SK-N-SH (cell line): ENCODE measurements at regions not wholly inside any gene's neighbourhood (a gene's known extent, or its start where the extent isn't known, plus 50 kb on each side); places are given as distances from the start of the nearest gene placed in this dataset.

Source experiments
- CTCF ChIA-PET: fragments of 300-600, 350-600 bp; formaldehyde crosslinking; extraction: SDS; loops from one replicate; lab custom pipeline; 2021; lab: Yijun Ruan, JAX
- POLR2A ChIA-PET: fragments of 350-600 bp; sonication (Branson Sonifier 250); formaldehyde crosslinking; extraction: SDS; loops from one replicate; lab custom pipeline; 2020; ENCODE audit warnings: antibody characterized with exemption, inconsistent platforms; lab: Yijun Ruan, JAX
- DNase-seq: peaks from one replicate; pipeline ENCODE4 v3.0.0; 2012
- H2AFZ ChIP-seq: fragments of 200-600 bp; sonication (generic); 2 replicates; pipeline ENCODE4 v1.8.1; 2016; ENCODE audit warnings: antibody characterized with exemption, mild to moderate bottlenecking, low read depth
- H3F3A ChIP-seq: fragments of 200-600 bp; sonication (generic); replicated peaks from 2 replicates; pipeline ENCODE3; 2016; ENCODE audit warnings: antibody characterized with exemption, mild to moderate bottlenecking; ENCODE audit not compliant: insufficient read depth
- H3K27ac ChIP-seq, 2 experiments: fragments of 200-500 bp in 1 of 2; fragments of 200-600 bp in 1 of 2; sonication (Bioruptor generic) in 1 of 2; sonication (generic), shearing (Covaris generic) in 1 of 2; 2 replicates each; pipeline versions ENCODE4 v1.5.1 to v1.6.1; 2014 to 2016; ENCODE audit warnings: low read depth in 2 of 2, inconsistent platforms in 1 of 2, low read length in 1 of 2, mild to moderate bottlenecking in 1 of 2, mixed read lengths in 1 of 2
- H3K27me3 ChIP-seq: fragments of 200-600 bp; sonication (generic), shearing (Covaris generic); 2 replicates; pipeline ENCODE4 v1.6.1; 2016; ENCODE audit warnings: mixed run types; ENCODE audit not compliant: insufficient read depth
- H3K36me3 ChIP-seq, 2 experiments: fragments of 200-500 bp in 1 of 2; fragments of 200-600 bp in 1 of 2; sonication (Bioruptor generic) in 1 of 2; sonication (generic) in 1 of 2; replicated peaks in 1 of 2; 2 replicates each; pipeline versions ENCODE3 to v1.5.1; 2014 to 2016; ENCODE audit warnings: low read length in 1 of 2, mild to moderate bottlenecking in 1 of 2; ENCODE audit not compliant: insufficient read depth in 2 of 2, control insufficient read depth in 1 of 2
- H3K4me1 ChIP-seq, 2 experiments: fragments of 200-500 bp in 1 of 2; fragments of 200-600 bp in 1 of 2; sonication (Bioruptor generic) in 1 of 2; sonication (generic), shearing (Covaris generic) in 1 of 2; 2 replicates each; pipeline versions ENCODE4 v1.5.1 to v1.6.1; 2014 to 2016; ENCODE audit warnings: low read depth in 1 of 2, low read length in 1 of 2, mixed run types in 1 of 2; ENCODE audit not compliant: insufficient read depth in 2 of 2, control insufficient read depth in 1 of 2
- H3K4me2 ChIP-seq: fragments of 200-600 bp; sonication (generic), shearing (Covaris generic); 2 replicates; pipeline ENCODE4 v1.6.1; 2017; ENCODE audit warnings: mixed run types
- H3K4me3 ChIP-seq, 2 experiments: fragments of 200-500 bp in 1 of 2; fragments of 200-600 bp in 1 of 2; sonication (Bioruptor generic) in 1 of 2; sonication (generic), shearing (Covaris generic) in 1 of 2; 2 replicates each; pipeline versions ENCODE4 v1.5.1 to v1.8.1; 2014 to 2016; ENCODE audit warnings: low read depth in 2 of 2, inconsistent platforms in 1 of 2, low read length in 1 of 2, mild to moderate bottlenecking in 1 of 2, mixed read lengths in 1 of 2, moderate library complexity in 1 of 2
- H3K79me2 ChIP-seq: fragments of 200-600 bp; sonication (generic); 2 replicates; pipeline ENCODE4 v1.8.1; 2017; ENCODE audit warnings: mild to moderate bottlenecking; ENCODE audit not compliant: insufficient read depth
- H3K9ac ChIP-seq: fragments of 200-600 bp; sonication (generic); 2 replicates; pipeline ENCODE4 v1.6.1; 2017; ENCODE audit warnings: mixed run types
- H3K9me2 ChIP-seq: fragments of 200-600 bp; sonication (generic); 2 replicates; pipeline ENCODE4 v1.6.1; 2017; ENCODE audit warnings: mixed run types
- H3K9me3 ChIP-seq: fragments of 200-600 bp; sonication (generic); 2 replicates; pipeline ENCODE4 v1.6.1; 2017; ENCODE audit warnings: mixed run types, mild to moderate bottlenecking, moderate library complexity
- H4K20me1 ChIP-seq: fragments of 200-600 bp; sonication (generic); 2 replicates; pipeline ENCODE4 v1.6.1; 2017; ENCODE audit warnings: mild to moderate bottlenecking, mixed run types; ENCODE audit not compliant: insufficient read depth
- ELF1 ChIP-seq: IDR thresholded peaks from 2 replicates; pipeline ENCODE4 v1.4.0; 2012
- EP300 ChIP-seq, 2 experiments: IDR thresholded peaks; 2 replicates each; pipeline versions ENCODE4 v1.4.0 to v1.6.1; 2012; ENCODE audit warnings: borderline replicate concordance in 1 of 2, low read depth in 1 of 2, low read length in 1 of 2
- EZH2phosphoT487 ChIP-seq: fragments of 200-600 bp; sonication (generic); IDR thresholded peaks from 2 replicates; pipeline ENCODE4 v1.6.1; 2017; ENCODE audit warnings: low read depth, mixed run types, mild to moderate bottlenecking, antibody characterized with exemption, moderate library complexity, borderline replicate concordance
- FOSL2 ChIP-seq: IDR thresholded peaks from 2 replicates; pipeline ENCODE4 v1.4.0; 2012; ENCODE audit warnings: low read depth, mild to moderate bottlenecking, moderate library complexity, borderline replicate concordance
- FOXJ3 ChIP-seq: sonication (generic); formaldehyde crosslinking; IDR thresholded peaks from 2 replicates; pipeline ENCODE4 v1.5.1; 2020; ENCODE audit warnings: mild to moderate bottlenecking, missing genetic modification reagents
- GABPA ChIP-seq: IDR thresholded peaks from 2 replicates; pipeline ENCODE4 v1.4.0; 2012; ENCODE audit warnings: low read depth, mild to moderate bottlenecking
- GATA2 ChIP-seq: sonication (generic); formaldehyde crosslinking; IDR thresholded peaks from 2 replicates; pipeline ENCODE4 v1.5.0; 2020; ENCODE audit warnings: mild to moderate bottlenecking, missing genetic modification reagents
- MAX ChIP-seq: IDR thresholded peaks from 2 replicates; pipeline ENCODE4 v1.4.0; 2012; ENCODE audit warnings: low read depth
- MEF2A ChIP-seq: IDR thresholded peaks from 2 replicates; pipeline ENCODE4 v1.4.0; 2012; ENCODE audit warnings: low read depth, borderline replicate concordance
- RCOR1 ChIP-seq: fragments of 150-350 bp; IDR thresholded peaks from 2 replicates; pipeline ENCODE4 v1.6.1; 2017; ENCODE audit warnings: antibody characterized with exemption, low read length
- RXRA ChIP-seq: IDR thresholded peaks from 2 replicates; pipeline ENCODE4 v1.4.0; 2012; ENCODE audit warnings: low read depth, mild to moderate bottlenecking, borderline replicate concordance
- SMC3 ChIP-seq: IDR thresholded peaks from 2 replicates; pipeline ENCODE4 v1.6.1; 2012; ENCODE audit warnings: low read depth, low read length, improper control_type of control experiment
- TAF1 ChIP-seq: IDR thresholded peaks from 2 replicates; pipeline ENCODE4 v1.6.1; 2012; ENCODE audit warnings: low read depth, mild to moderate bottlenecking, low read length, moderate library complexity, borderline replicate concordance
- TCF12 ChIP-seq: IDR thresholded peaks from 2 replicates; pipeline ENCODE4 v1.4.0; 2012
- TEAD4 ChIP-seq: IDR thresholded peaks from 2 replicates; pipeline ENCODE4 v1.4.0; 2012; ENCODE audit warnings: mild to moderate bottlenecking, borderline replicate concordance; ENCODE audit not compliant: insufficient read depth
- YY1 ChIP-seq: IDR thresholded peaks from 2 replicates; pipeline ENCODE4 v1.4.0; 2012; ENCODE audit warnings: low read depth, mild to moderate bottlenecking
- ZBTB33 ChIP-seq: IDR thresholded peaks from 2 replicates; pipeline ENCODE4 v1.4.0; 2012; ENCODE audit warnings: low read depth, borderline replicate concordance
- WGBS: methylation state at CpG from one replicate; pipeline ENCODE4 v1.1.6; 2017; ENCODE audit warnings: low lambda C conversion rate; 5-methylcytosine and 5-hydroxymethylcytosine counted together
- TF ChIP-seq, protein P1 (sequence below): IDR thresholded peaks from 2 replicates; pipeline ENCODE4; 2012
- TF ChIP-seq, protein P2 (sequence below): fragments of 150-350 bp; IDR thresholded peaks from 2 replicates; pipeline ENCODE4 v1.6.1; 2017; ENCODE audit warnings: antibody characterized with exemption, low read length, low read depth, borderline replicate concordance

DNA sequence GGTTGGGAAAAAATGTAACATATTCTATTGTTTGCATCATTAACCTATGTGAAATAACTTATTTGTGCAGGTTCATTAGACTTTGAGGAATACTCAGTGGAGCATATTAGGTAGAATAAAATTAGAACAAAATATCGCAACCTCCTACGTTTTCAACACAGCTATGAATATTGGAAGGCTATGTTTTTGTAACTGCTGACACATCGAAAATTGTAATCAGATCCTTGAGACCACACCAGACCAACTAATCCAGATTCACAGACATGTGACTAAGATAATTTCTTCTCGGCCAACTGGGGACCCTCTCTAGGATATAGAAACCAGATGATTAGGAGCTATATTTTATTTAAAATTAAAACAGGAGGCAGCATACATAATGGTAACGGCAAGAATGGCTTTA, 77.5 kb upstream of the VWC2 start:
- ChIA-PET POLR2A (no interaction called here), CTCF (no interaction called here)
- DNase-seq = no peak
- H3F3A ChIP-seq = no peaks in the 10 kb centered on the region
- H3K9me2 ChIP-seq = no peaks in the 10 kb centered on the region
- no peak overlapping the region for H3K4me3 ChIP-seq
- no peaks in the 10 kb centered on the region for H4K20me1 ChIP-seq
- H3K4me1 ChIP-seq = no peaks in the 10 kb centered on the region
- no peak overlapping the region for H2AFZ ChIP-seq
- H3K27ac ChIP-seq = no peak overlapping the region
- no peak overlapping the region for H3K4me2 ChIP-seq
- WGBS = under 1% methylated on average over 5 of the region's 5 CpGs
- no peak for TF ChIP-seq TAF1
- TF ChIP-seq RCOR1 = no peak
- no peak for TF ChIP-seq MEF2A
- TF ChIP-seq, protein P1, sequence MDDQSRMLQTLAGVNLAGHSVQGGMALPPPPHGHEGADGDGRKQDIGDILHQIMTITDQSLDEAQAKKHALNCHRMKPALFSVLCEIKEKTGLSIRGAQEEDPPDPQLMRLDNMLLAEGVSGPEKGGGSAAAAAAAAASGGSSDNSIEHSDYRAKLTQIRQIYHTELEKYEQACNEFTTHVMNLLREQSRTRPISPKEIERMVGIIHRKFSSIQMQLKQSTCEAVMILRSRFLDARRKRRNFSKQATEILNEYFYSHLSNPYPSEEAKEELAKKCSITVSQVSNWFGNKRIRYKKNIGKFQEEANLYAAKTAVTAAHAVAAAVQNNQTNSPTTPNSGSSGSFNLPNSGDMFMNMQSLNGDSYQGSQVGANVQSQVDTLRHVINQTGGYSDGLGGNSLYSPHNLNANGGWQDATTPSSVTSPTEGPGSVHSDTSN = no peak
- no peak for TF ChIP-seq RXRA
- TF ChIP-seq YY1 = no peak
- no peak for TF ChIP-seq FOXJ3 (CRISPR knock-in tag)
- TF ChIP-seq EZH2phosphoT487 = no peak
- no peak for TF ChIP-seq SMC3
- TF ChIP-seq TEAD4 = no peak
- no peak for TF ChIP-seq GATA2 (CRISPR knock-in tag)
- TF ChIP-seq FOSL2 = no peak
- no peak for TF ChIP-seq ZBTB33
- TF ChIP-seq GABPA = no peak
- no peaks in the 10 kb centered on the region for H3K36me3 ChIP-seq
- no peaks in the 10 kb centered on the region for H3K79me2 ChIP-seq
- peaks cover 11% of the 10 kb centered on the region; the same call in 1 of the 2 replicates for H3K27me3 ChIP-seq
- no peak overlapping the region for H3K9ac ChIP-seq
- H3K9me3 ChIP-seq = no peaks in the 10 kb centered on the region

GRCh38 chr7:49700841-49701240, 72.6 kb upstream of the VWC2 start:
- Histone ChIP-seq H4K20me1 (no peaks in the 10 kb centered on the region), H3K79me2 (no peaks in the 10 kb centered on the region), H3K36me3 (no peaks in the 10 kb centered on the region), H3K4me2 (no peak overlapping the region), H3F3A (no peaks in the 10 kb centered on the region), H2AFZ (no peak overlapping the region), H3K27ac (no peak overlapping the region), H3K9ac (no peak overlapping the region), H3K4me1 (no peaks in the 10 kb centered on the region), H3K27me3 (peaks cover 11% of the 10 kb centered on the region; the same call in 1 of the 2 replicates), H3K4me3 (no peak overlapping the region), H3K9me3 (no peaks in the 10 kb centered on the region), H3K9me2 (no peaks in the 10 kb centered on the region)
- TF ChIP-seq, protein P2, sequence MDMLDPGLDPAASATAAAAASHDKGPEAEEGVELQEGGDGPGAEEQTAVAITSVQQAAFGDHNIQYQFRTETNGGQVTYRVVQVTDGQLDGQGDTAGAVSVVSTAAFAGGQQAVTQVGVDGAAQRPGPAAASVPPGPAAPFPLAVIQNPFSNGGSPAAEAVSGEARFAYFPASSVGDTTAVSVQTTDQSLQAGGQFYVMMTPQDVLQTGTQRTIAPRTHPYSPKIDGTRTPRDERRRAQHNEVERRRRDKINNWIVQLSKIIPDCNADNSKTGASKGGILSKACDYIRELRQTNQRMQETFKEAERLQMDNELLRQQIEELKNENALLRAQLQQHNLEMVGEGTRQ = no peak
- TF ChIP-seq ZBTB33 = no peak
- TF ChIP-seq TCF12 = no peak
- TF ChIP-seq ELF1 = no peak
- no peak for TF ChIP-seq FOSL2
- no peak for TF ChIP-seq MAX
- no peak for TF ChIP-seq RCOR1
- no peak for TF ChIP-seq TEAD4
- TF ChIP-seq EP300 (IDR thresholded peaks at IDR 0.05; ENCODE audit: borderline replicate concordance in 1 of 2, low read depth in 1 of 2, low read length in 1 of 2) = no peak
- TF ChIP-seq SMC3 = no peak
- TF ChIP-seq MEF2A = no peak
- no peak for TF ChIP-seq GATA2 (CRISPR knock-in tag)
- 9% methylated on average over 13 of the region's 13 CpGs for WGBS
- ChIA-PET CTCF (interaction anchor here (1.9 kb wide), 1 partner anchor 10 kb away, joined by 5 read pairs; no protein-coding TSS in a partner anchor), POLR2A (no interaction called here)
- no peak for DNase-seq
